Activated T-cell treated with anti-CD3 and anti-CD28 coated beads, Interleukin-2, amount 50 U/mL, for 24 hours (primary cell): ENCODE measurements at regions not wholly inside any gene's neighbourhood (a gene's known extent, or its start where the extent isn't known, plus 50 kb on each side); places are given as distances from the start of the nearest gene placed in this dataset.
"Not testable (repeated sequence)": the region's sequence is repeated elsewhere in the genome, so short reads cannot be mapped to it uniquely, and the experiment has no call there.

Experiments used
- DNase-seq: peaks from one replicate; pipeline ENCODE4 v3.0.0-alpha.2; 2020
- H3K27ac Mint-ChIP-seq: 2 replicates; pipeline ENCODE4 v1.8.0; 2020; ENCODE audit warnings: mild to moderate bottlenecking, mixed read lengths
- H3K27me3 Mint-ChIP-seq: 2 replicates; pipeline ENCODE4 v1.8.0; 2020; ENCODE audit warnings: mixed read lengths
- H3K36me3 Mint-ChIP-seq: 2 replicates; pipeline ENCODE4 v1.8.0; 2020; ENCODE audit warnings: low read depth, mixed read lengths
- H3K4me1 Mint-ChIP-seq: 2 replicates; pipeline ENCODE4 v1.8.0; 2020; ENCODE audit warnings: low read depth, mixed read lengths
- H3K4me3 Mint-ChIP-seq: 2 replicates; pipeline ENCODE4 v1.8.0; 2020; ENCODE audit warnings: mild to moderate bottlenecking, moderate library complexity, mixed read lengths
- H3K9me3 Mint-ChIP-seq: 2 replicates; pipeline ENCODE4 v1.8.0; 2020; ENCODE audit warnings: mixed read lengths

DNA sequence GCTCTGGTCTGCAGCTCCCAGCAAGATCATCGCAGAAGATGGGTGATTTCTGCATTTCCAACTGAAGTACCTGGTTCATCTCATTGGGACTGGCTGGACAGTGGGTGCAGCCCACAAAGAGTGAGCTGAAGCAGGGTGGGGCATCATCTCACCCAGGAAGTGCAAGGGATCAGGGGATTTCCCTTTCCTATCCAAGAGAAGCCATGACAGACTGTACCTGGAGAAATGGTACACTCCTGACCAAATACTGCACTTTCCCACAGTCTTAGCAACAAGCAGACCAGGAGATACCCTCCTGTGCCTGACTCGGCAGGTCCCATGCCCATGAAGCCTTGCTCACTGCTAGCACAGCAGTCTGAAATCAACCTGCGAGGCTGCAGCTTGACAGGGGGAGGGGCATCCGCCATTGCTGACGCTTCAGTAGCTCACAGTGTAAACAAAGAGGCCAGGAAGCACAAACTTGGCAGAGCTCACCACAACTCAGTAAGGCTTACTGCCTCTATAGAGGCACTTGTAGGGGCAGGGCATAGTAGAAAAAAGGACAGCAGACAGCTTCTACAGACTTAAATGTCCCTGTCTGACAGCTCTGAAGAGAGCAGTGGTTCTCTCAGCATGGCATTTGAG is 60.5 kb downstream of the AREG start:
- H3K36me3 Mint-ChIP-seq, DNase-seq, H3K9me3 Mint-ChIP-seq, H3K4me3 Mint-ChIP-seq, H3K4me1 Mint-ChIP-seq, H3K27ac Mint-ChIP-seq: not testable (repeated sequence)
- peaks cover 30% of the 10 kb centered on the region for H3K27me3 Mint-ChIP-seq

DNA sequence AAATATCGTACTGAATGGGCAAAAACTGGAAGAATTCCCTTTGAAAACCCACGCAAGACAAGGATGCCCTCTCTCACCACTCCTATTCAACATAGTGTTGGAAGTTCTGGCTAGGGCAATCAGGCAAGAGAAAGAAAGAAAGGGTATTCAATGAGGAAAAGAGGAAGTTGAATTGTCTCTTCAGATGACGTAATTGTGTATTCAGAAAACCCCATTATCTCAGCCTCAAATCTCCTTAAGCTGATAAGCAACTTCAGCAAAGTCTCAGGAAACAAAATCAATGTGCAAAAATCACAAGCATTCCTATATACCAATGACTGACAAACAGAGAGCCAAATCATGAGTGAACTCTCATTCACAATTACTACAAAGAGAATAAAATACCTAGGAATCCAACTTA is 64.4 kb downstream of the AREG start:
- peaks cover 27% of the 10 kb centered on the region for H3K27me3 Mint-ChIP-seq
- not testable (repeated sequence) for H3K4me1 Mint-ChIP-seq, H3K9me3 Mint-ChIP-seq, DNase-seq, H3K36me3 Mint-ChIP-seq, H3K4me3 Mint-ChIP-seq, H3K27ac Mint-ChIP-seq

DNA sequence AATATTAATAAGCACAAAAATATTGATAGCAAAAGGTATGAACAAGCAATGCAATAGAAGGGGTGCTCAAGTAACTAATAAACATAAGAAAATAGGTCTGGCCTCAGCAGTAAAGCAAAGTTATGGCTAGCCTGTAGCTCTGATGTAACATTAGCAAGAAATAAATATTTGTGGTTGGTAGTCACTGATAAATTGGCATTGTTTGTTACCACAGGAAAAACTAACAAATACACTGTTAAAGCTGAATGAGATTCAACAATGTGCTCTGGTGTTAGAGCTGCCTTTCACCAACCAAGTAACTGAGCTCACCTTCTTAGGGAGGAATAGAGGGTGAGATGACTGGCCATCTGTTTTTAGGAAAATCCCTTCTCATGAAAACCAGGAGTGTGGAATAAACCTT is 71.4 kb downstream of the AREG start:
- no peak overlapping the region for H3K4me3 Mint-ChIP-seq
- H3K4me1 Mint-ChIP-seq: no peaks in the 10 kb centered on the region
- H3K27ac Mint-ChIP-seq: no peak overlapping the region
- no peaks in the 10 kb centered on the region for H3K9me3 Mint-ChIP-seq
- H3K36me3 Mint-ChIP-seq: no peaks in the 10 kb centered on the region
- DNase-seq: no peak
- peaks cover 3% of the 10 kb centered on the region for H3K27me3 Mint-ChIP-seq

DNA sequence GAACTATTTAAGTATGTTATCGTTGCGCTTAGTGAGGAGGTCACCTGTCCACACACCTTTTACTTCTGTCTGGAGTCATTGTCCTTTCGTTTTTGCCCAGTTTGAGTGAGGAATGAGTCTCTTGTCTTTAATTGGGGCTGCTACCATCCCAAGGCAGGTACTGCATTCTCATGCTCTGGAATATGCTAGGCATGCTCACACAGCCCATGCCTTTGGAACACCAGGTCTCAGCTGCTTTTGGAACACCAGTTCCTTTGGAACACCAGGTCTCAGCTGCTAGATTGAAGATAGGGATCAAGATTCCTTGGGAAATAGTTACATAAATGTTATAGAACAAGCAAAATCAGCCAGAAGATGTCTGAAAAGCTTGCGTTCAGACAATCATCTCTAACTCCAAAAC is 73.1 kb downstream of the AREG start:
- H3K27ac Mint-ChIP-seq: no peak overlapping the region
- H3K4me1 Mint-ChIP-seq: no peaks in the 10 kb centered on the region
- H3K27me3 Mint-ChIP-seq: peaks cover 3% of the 10 kb centered on the region
- no peak overlapping the region for H3K4me3 Mint-ChIP-seq
- no peak for DNase-seq
- H3K36me3 Mint-ChIP-seq: no peaks in the 10 kb centered on the region
- H3K9me3 Mint-ChIP-seq: no peaks in the 10 kb centered on the region

GRCh38 chr4:74522251-74522991 is 77.5 kb downstream of the AREG start:
- Mint-ChIP-seq H3K27ac (no peak overlapping the region), H3K9me3 (no peaks in the 10 kb centered on the region), H3K36me3 (no peaks in the 10 kb centered on the region), H3K27me3 (peaks cover 3% of the 10 kb centered on the region), H3K4me3 (no peak overlapping the region), H3K4me1 (peaks cover 5% of the 10 kb centered on the region)
- DNase-seq: no peak

- H3K4me3 Mint-ChIP-seq: no peak overlapping the region
- peaks cover 5% of the 10 kb centered on the region for H3K4me1 Mint-ChIP-seq
- no peaks in the 10 kb centered on the region for H3K36me3 Mint-ChIP-seq
These were observed 78.2 kb downstream of the AREG start for GRCh38 chr4:74523096-74523495.

GRCh38 chr4:74524985-74525384 is 80.0 kb downstream of the AREG start:
- Mint-ChIP-seq H3K4me3 (no peak overlapping the region), H3K4me1 (peaks cover 5% of the 10 kb centered on the region), H3K9me3 (no peaks in the 10 kb centered on the region), H3K36me3 (no peaks in the 10 kb centered on the region), H3K27ac (no peak overlapping the region), H3K27me3 (no peaks in the 10 kb centered on the region)
- DNase-seq: no peak

More at GRCh38 chr4:74523096-74523495, 78.2 kb downstream of the AREG start:
- H3K9me3 Mint-ChIP-seq: no peaks in the 10 kb centered on the region
- no peaks in the 10 kb centered on the region for H3K27me3 Mint-ChIP-seq
- no peak for DNase-seq
- no peak overlapping the region for H3K27ac Mint-ChIP-seq

DNA sequence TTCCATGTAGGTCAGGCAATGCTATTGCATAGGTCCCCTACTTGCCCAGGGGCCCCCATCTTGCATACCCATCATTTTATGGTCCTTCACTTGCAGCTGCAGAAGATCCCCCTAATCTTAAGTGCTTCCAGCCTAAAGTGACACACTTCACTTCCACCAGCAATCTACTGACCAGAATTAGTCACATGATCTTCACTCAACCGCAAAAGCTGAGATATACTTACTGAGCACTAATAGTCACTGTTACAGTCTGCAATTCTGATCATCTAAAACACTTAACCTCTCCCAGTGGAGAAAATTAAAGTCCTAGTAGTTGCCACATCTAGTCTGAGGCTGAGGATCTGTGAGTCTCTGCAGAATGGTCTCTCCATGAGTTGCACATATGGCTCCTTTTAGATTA is 82.1 kb downstream of the AREG start:
- no peaks in the 10 kb centered on the region for H3K9me3 Mint-ChIP-seq
- no peak overlapping the region for H3K4me3 Mint-ChIP-seq
- H3K4me1 Mint-ChIP-seq: peaks cover 7% of the 10 kb centered on the region
- H3K36me3 Mint-ChIP-seq: no peaks in the 10 kb centered on the region
- no peak for DNase-seq
- no peak overlapping the region for H3K27ac Mint-ChIP-seq
- no peaks in the 10 kb centered on the region for H3K27me3 Mint-ChIP-seq

DNA sequence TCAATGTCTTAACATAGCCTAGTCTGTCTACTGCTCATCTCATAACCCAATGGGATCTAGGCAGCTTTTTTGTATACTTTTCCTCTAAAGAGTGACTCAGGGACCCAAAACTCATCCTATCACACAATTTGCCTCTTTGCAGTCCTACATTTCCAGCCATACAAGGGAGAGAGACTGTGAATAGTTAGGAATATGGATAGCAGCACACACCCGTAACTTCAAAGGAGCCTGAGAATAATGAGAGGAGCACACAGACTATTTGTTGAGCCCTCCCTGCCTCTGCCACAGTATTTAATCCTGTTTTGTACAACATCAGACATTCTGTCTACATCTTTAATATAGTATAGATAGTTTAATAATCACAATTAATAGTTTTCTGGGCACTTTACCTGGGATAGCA is 83.2 kb downstream of the AREG start:
- Mint-ChIP-seq H3K9me3 (no peaks in the 10 kb centered on the region), H3K27me3 (no peaks in the 10 kb centered on the region), H3K4me3 (no peak overlapping the region), H3K36me3 (no peaks in the 10 kb centered on the region), H3K4me1 (peaks cover 7% of the 10 kb centered on the region), H3K27ac (no peak overlapping the region)
- DNase-seq: no peak

- no peaks in the 10 kb centered on the region for H3K36me3 Mint-ChIP-seq
- H3K4me3 Mint-ChIP-seq: no peak overlapping the region
- peaks cover 7% of the 10 kb centered on the region for H3K4me1 Mint-ChIP-seq
- no peak overlapping the region for H3K27ac Mint-ChIP-seq
- H3K27me3 Mint-ChIP-seq: no peaks in the 10 kb centered on the region
- no peaks in the 10 kb centered on the region for H3K9me3 Mint-ChIP-seq
- no peak for DNase-seq
These were observed 84.5 kb downstream of the AREG start for GRCh38 chr4:74529284-74530041.

- Mint-ChIP-seq H3K4me1 (peaks cover 2% of the 10 kb centered on the region), H3K27me3 (no peaks in the 10 kb centered on the region), H3K4me3 (no peak overlapping the region), H3K36me3 (no peaks in the 10 kb centered on the region), H3K9me3 (no peaks in the 10 kb centered on the region), H3K27ac (no peak overlapping the region)
- DNase-seq: no peak
These were observed 87.2 kb downstream of the AREG start for GRCh38 chr4:74531963-74532794.

GRCh38 chr4:74534121-74534520 is 89.2 kb downstream of the AREG start:
- Mint-ChIP-seq H3K4me3 (no peak overlapping the region), H3K36me3 (no peaks in the 10 kb centered on the region), H3K4me1 (peaks cover 2% of the 10 kb centered on the region), H3K27me3 (peaks cover 5% of the 10 kb centered on the region), H3K9me3 (no peaks in the 10 kb centered on the region), H3K27ac (no peak overlapping the region)
- no peak for DNase-seq

- Mint-ChIP-seq H3K9me3 (no peaks in the 10 kb centered on the region), H3K4me1 (peaks cover 2% of the 10 kb centered on the region), H3K36me3 (no peaks in the 10 kb centered on the region), H3K4me3 (no peak overlapping the region), H3K27ac (no peak overlapping the region), H3K27me3 (peaks cover 5% of the 10 kb centered on the region)
- DNase-seq: no peak
These were observed 90.0 kb downstream of the AREG start for GRCh38 chr4:74534936-74535335.

GRCh38 chr4:74535512-74535911 is 90.6 kb downstream of the AREG start:
- H3K4me3 Mint-ChIP-seq: no peak overlapping the region
- peaks cover 5% of the 10 kb centered on the region for H3K27me3 Mint-ChIP-seq

More at GRCh38 chr4:74535512-74535911, 90.6 kb downstream of the AREG start:
- no peak for DNase-seq
- H3K27ac Mint-ChIP-seq: no peak overlapping the region
- no peaks in the 10 kb centered on the region for H3K9me3 Mint-ChIP-seq
- H3K36me3 Mint-ChIP-seq: no peaks in the 10 kb centered on the region
- H3K4me1 Mint-ChIP-seq: peaks cover 2% of the 10 kb centered on the region
